Kidney (tissue), 13 donors: ENCODE measurements at regions not wholly inside any gene's neighbourhood (a gene's known extent, or its start where the extent isn't known, plus 50 kb on each side); places are given as distances from the start of the nearest gene placed in this dataset.

Source experiments
- DNase-seq, 5 donors: peaks; one replicate each; pipeline ENCODE4 v3.0.0-alpha.2; 2013 to 2020
- FAIRE-seq: peaks from 2 replicates; lab custom pipeline; 2012; peaks lifted over from hg19 to GRCh38; lab: Jason Lieb, UNC
- H3K27ac ChIP-seq, 2 donors: one replicate each; pipeline ENCODE4 v1.7.0; 2013; ENCODE audit warnings: low read depth in 2 of 2, low read length in 2 of 2, inconsistent platforms in 1 of 2
- H3K27me3 ChIP-seq: one replicate; pipeline ENCODE4 v1.7.1; 2013; ENCODE audit warnings: low read length, inconsistent platforms; ENCODE audit not compliant: control insufficient read depth, insufficient read depth
- H3K36me3 ChIP-seq, 3 donors: one replicate each; pipeline versions ENCODE4 v1.7.0 to v1.7.1; 2013; ENCODE audit warnings: low read length in 3 of 3, control low read depth in 1 of 3, inconsistent platforms in 1 of 3; ENCODE audit not compliant: insufficient read depth in 3 of 3, control insufficient read depth in 2 of 3
- H3K4me1 ChIP-seq, 3 donors: one replicate each; pipeline versions ENCODE4 v1.7.0 to v1.7.1; 2013; ENCODE audit warnings: low read length in 3 of 3, inconsistent platforms in 1 of 3, low read depth in 1 of 3; ENCODE audit not compliant: control insufficient read depth in 2 of 3, insufficient read depth in 2 of 3
- H3K4me3 ChIP-seq, 3 donors: one replicate each; pipeline versions ENCODE4 v1.7.0 to v1.8.1; 2013; ENCODE audit warnings: low read length in 3 of 3, control low read depth in 1 of 3, inconsistent platforms in 1 of 3
- H3K9ac ChIP-seq, 3 donors: one replicate each; pipeline versions ENCODE4 v1.7.0 to v1.7.1; 2013; ENCODE audit warnings: low read length in 3 of 3, control low read depth in 1 of 3, inconsistent platforms in 1 of 3
- H3K9me3 ChIP-seq, 3 donors: one replicate each; pipeline versions ENCODE4 v1.7.0 to v1.7.1; 2013; ENCODE audit warnings: low read length in 3 of 3, control low read depth in 1 of 3, inconsistent platforms in 1 of 3; ENCODE audit not compliant: control insufficient read depth in 2 of 3, insufficient read depth in 1 of 3
- CTCF ChIP-seq: IDR thresholded peaks from 3 replicates; pipeline ENCODE4 v1.5.1; 2012; ENCODE audit warnings: mild to moderate bottlenecking, moderate library complexity, borderline replicate concordance; ENCODE audit not compliant: insufficient read depth; ENCODE audit errors: extremely low read depth
- intact Hi-C: fragments of 100-400 bp; cut with DNase I; formaldehyde crosslinking; loops from one replicate; pipeline ENCODE4 v1.11.1; 2022
- donor health status: control.
- donor health status: control.
- donor health status: control.
- donor health status: control.
- donor health status: control.
- donor health status: DM: yes; HTN: yes; CAD: no.
- donor health status: Normal renal cell carcinoma (clear cell type).

DNA sequence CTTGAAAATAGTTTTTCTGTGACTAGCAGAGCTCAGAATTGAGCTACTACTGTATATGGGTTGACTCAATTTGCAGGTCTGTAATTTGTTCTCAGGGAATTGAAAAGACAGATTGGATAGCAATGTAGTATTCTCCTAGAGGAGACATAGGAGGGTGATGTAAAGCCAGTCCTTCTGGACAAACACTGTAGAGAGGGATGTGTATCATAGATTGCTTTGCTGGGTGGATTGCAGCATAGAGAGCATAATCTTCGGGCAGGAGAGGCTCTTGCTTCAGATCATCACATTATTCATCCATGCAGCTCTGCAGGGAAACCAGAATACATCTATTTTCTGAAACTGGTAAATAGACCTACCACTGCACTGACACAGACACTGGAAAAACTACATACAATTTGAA lies 1110.5 kb downstream of the RAPGEF2 start:
- no peak overlapping the region for H3K9ac ChIP-seq
- H3K9me3 ChIP-seq = no peaks in the 10 kb centered on the region
- DNase-seq (no peak), FAIRE-seq (no peak)
- H3K4me3 ChIP-seq = no peak overlapping the region
- no peaks in the 10 kb centered on the region for H3K36me3 ChIP-seq
- TF ChIP-seq CTCF = no peak
- no peak overlapping the region for H3K27ac ChIP-seq
- H3K27me3 ChIP-seq = no peaks in the 10 kb centered on the region
- intact Hi-C loops = no loop called here
- no peaks in the 10 kb centered on the region for H3K4me1 ChIP-seq

DNA sequence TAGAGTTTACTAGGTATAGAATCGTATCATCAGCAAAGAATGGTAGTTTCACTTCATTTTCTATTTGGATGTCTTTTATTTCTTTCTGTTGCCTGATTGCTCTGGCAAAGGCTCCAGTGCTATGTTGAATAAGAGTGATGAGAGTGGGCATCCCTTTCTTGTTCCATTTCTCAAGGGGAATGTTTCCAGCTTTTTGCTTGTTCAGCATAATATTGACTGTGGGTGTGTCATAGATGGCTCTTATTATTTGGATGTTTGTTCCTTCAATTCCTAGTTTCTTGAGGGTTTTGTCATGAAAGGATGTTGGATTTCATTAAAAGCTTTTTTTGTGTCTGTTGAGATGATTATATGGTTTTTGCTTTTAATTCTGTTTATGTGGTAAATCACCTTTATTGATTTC lies 1114.5 kb downstream of the RAPGEF2 start:
- DNase-seq (no peak), FAIRE-seq (no peak)
- H3K4me1 ChIP-seq = no peaks in the 10 kb centered on the region
- no peak overlapping the region for H3K9ac ChIP-seq
- no peaks in the 10 kb centered on the region for H3K27me3 ChIP-seq
- H3K27ac ChIP-seq = no peak overlapping the region
- TF ChIP-seq CTCF = no peak
- intact Hi-C loops = no loop called here
- H3K9me3 ChIP-seq = no peaks in the 10 kb centered on the region
- H3K36me3 ChIP-seq = no peaks in the 10 kb centered on the region
- H3K4me3 ChIP-seq = no peak overlapping the region

DNA sequence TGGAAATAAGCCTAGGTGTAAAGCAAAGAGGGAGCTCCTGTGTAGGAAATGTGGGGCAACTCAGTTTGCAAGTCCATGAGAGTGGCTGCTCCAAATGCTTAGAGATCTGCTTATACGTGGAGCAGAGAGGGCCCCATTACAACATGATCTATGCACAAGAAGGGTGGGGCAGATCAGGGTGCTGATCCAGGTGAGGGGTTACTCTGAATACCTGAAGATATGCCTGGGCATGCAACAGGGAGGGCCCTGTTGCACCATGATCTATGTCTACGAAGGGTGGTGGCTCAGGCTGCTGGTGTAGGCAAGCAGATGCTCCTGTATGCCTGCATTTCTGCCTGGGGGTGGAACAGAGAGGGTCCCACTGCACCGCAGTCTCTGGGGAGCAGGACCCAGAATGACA lies 1121.2 kb downstream of the RAPGEF2 start:
- TF ChIP-seq CTCF = no peak
- Histone ChIP-seq H3K4me1 (no peaks in the 10 kb centered on the region), H3K27me3 (no peaks in the 10 kb centered on the region), H3K4me3 (no peak overlapping the region), H3K27ac (no peak overlapping the region), H3K36me3 (no peaks in the 10 kb centered on the region), H3K9me3 (no peaks in the 10 kb centered on the region), H3K9ac (no peak overlapping the region)
- intact Hi-C loops = no loop called here
- FAIRE-seq (no peak), DNase-seq (no peak)

DNA sequence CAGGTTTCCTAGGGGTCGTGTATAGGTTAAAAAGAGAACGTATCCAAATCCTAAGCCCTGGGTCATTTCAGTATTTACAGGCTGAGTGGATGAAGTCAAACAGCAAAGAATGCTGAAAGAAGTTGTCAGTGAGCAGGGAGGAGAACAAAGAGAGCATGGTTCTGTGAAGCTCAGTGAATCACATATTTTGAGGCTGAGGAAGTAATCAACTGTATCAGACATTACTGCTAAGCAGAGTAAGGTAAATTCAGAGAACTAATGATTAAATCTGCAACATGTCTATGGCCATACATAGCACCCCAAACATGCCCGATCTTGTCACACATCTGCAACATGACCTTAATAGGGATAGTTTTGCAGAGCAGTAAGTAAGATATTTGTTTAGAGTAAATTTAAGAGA lies 1130.3 kb downstream of the RAPGEF2 start:
- no peak for TF ChIP-seq CTCF
- no peak for FAIRE-seq
- intact Hi-C loops = no loop called here

More for the DNA sequence above, 1130.3 kb downstream of the RAPGEF2 start:
- Histone ChIP-seq H3K9me3 (no peaks in the 10 kb centered on the region), H3K36me3 (no peaks in the 10 kb centered on the region), H3K4me3 (no peak overlapping the region), H3K9ac (no peak overlapping the region), H3K27me3 (no peaks in the 10 kb centered on the region), H3K27ac (no peak overlapping the region), H3K4me1 (no peaks in the 10 kb centered on the region)
- no peak for DNase-seq
